ENCODE measurements at regions not wholly inside any gene's neighbourhood (a gene's known extent, or its start where the extent isn't known, plus 50 kb on each side); places are given as distances from the start of the nearest gene placed in this dataset.

DNA sequence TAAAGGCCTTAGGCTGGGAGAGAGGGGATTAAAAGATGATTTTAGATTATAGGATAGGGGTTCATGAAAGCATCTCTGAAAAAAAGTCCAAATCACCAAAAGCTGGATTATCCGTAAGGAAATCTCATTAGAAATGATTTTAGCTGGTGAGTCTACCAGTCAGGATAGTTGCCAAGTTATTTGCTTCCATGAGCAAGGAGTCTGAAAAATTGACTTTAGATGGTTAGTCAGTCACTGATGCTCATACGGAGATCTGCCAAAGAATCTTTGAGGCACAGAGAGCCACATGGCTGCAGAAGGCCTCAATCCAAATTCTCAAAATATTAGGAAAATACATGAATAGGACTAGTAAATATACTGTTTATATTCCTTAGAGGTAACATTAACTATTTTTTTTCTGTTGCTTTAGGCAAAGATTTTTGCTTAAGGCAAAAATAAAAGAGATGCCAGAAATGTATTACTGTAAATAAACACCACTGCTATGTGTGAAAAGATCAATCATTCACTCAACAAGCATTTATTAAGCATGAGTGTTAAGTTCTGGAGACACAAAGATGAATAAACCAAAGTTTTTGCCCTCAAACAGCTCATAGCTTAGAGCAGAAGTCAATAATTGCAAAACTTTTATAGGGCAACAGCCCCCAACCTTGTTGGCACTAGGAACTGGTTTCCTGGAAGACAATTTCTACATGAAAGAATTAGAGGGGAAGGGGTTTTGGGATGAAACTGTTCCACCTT is 105.2 kb downstream of the BBS10 start:
- TF ChIP-seq, protein P1, sequence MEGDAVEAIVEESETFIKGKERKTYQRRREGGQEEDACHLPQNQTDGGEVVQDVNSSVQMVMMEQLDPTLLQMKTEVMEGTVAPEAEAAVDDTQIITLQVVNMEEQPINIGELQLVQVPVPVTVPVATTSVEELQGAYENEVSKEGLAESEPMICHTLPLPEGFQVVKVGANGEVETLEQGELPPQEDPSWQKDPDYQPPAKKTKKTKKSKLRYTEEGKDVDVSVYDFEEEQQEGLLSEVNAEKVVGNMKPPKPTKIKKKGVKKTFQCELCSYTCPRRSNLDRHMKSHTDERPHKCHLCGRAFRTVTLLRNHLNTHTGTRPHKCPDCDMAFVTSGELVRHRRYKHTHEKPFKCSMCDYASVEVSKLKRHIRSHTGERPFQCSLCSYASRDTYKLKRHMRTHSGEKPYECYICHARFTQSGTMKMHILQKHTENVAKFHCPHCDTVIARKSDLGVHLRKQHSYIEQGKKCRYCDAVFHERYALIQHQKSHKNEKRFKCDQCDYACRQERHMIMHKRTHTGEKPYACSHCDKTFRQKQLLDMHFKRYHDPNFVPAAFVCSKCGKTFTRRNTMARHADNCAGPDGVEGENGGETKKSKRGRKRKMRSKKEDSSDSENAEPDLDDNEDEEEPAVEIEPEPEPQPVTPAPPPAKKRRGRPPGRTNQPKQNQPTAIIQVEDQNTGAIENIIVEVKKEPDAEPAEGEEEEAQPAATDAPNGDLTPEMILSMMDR (optimal IDR thresholded peaks at IDR 0.05 in 1 of 3, IDR thresholded peaks at IDR 0.05 in 1 of 3, conservative IDR thresholded peaks at IDR 0.05 in 1 of 3; ENCODE audit: extremely low read depth in 1 of 3, insufficient read depth in 2 of 3, low read length in 3 of 3), result no peak
- TF ChIP-seq EZH2 (IDR thresholded peaks at IDR 0.05; ENCODE audit: low read length), result no peak
